Muscle of leg (tissue), 3 donors: ENCODE measurements at regions not wholly inside any gene's neighbourhood (a gene's known extent, or its start where the extent isn't known, plus 50 kb on each side); places are given as distances from the start of the nearest gene placed in this dataset.

Experiments
- DNase-seq: peaks from one replicate; pipeline ENCODE4 v3.0.0; 2013
- H3K27ac ChIP-seq: one replicate; pipeline ENCODE4 v1.5.1; 2013; ENCODE audit warnings: mild to moderate bottlenecking, low read length, control low read depth
- H3K27me3 ChIP-seq: one replicate; pipeline ENCODE4 v1.6.1; 2013; ENCODE audit warnings: low read length; ENCODE audit not compliant: control insufficient read depth, insufficient read depth
- H3K36me3 ChIP-seq: one replicate; pipeline ENCODE4 v1.6.1; 2013; ENCODE audit warnings: low read length; ENCODE audit not compliant: control insufficient read depth, insufficient read depth
- H3K4me1 ChIP-seq: one replicate; pipeline ENCODE4 v1.6.1; 2013; ENCODE audit warnings: low read length; ENCODE audit not compliant: control insufficient read depth, insufficient read depth
- H3K4me3 ChIP-seq: one replicate; pipeline ENCODE4 v1.5.1; 2013; ENCODE audit warnings: low read length, control low read depth
- H3K9me3 ChIP-seq: replicated peaks from 2 replicates; pipeline ENCODE4 v1.6.1; 2013; ENCODE audit warnings: low read depth, low read length; ENCODE audit not compliant: control insufficient read depth
- WGBS: methylation state at CpG from one replicate; pipeline ENCODE4 v1.1.5; 2013; ENCODE audit warnings: missing lambda C conversion rate; ENCODE audit not compliant: insufficient coverage; 5-methylcytosine and 5-hydroxymethylcytosine counted together

- Histone ChIP-seq H3K36me3 (no peaks in the 10 kb centered on the region), H3K27me3 (no peaks in the 10 kb centered on the region), H3K27ac (no peak overlapping the region), H3K9me3 (no peaks in the 10 kb centered on the region), H3K4me1 (no peaks in the 10 kb centered on the region), H3K4me3 (no peak overlapping the region)
- peak; percentile 29 for DNase-seq
These were observed 92.1 kb upstream of the GPR149 start for GRCh38 chr3:154522036-154522602.

- no CpG with 5 or more reads among the region's 2 CpGs for WGBS
- Histone ChIP-seq H3K27me3 (no peaks in the 10 kb centered on the region), H3K9me3 (no peaks in the 10 kb centered on the region), H3K36me3 (no peaks in the 10 kb centered on the region), H3K4me3 (no peak overlapping the region), H3K27ac (no peak overlapping the region), H3K4me1 (no peaks in the 10 kb centered on the region)
- no peak for DNase-seq
These were observed 87.4 kb upstream of the GPR149 start for GRCh38 chr3:154517404-154517803.

GRCh38 chr3:154515921-154516320 lies 85.9 kb upstream of the GPR149 start:
- WGBS, result no CpG with 5 or more reads among the region's 1 CpG
- Histone ChIP-seq H3K9me3 (peaks cover 2% of the 10 kb centered on the region), H3K4me1 (no peaks in the 10 kb centered on the region), H3K27ac (no peak overlapping the region), H3K36me3 (no peaks in the 10 kb centered on the region), H3K27me3 (no peaks in the 10 kb centered on the region), H3K4me3 (no peak overlapping the region)
- no peak for DNase-seq

- no peak for DNase-seq
- no peak overlapping the region for H3K4me3 ChIP-seq
- no CpG with 5 or more reads among the region's 2 CpGs for WGBS
These were observed 80.8 kb upstream of the GPR149 start for GRCh38 chr3:154510780-154511179.

GRCh38 chr3:154507727-154508126 lies 77.7 kb upstream of the GPR149 start:
- Histone ChIP-seq H3K36me3 (no peaks in the 10 kb centered on the region), H3K9me3 (peaks cover 4% of the 10 kb centered on the region), H3K4me1 (no peaks in the 10 kb centered on the region), H3K4me3 (no peak overlapping the region), H3K27me3 (no peaks in the 10 kb centered on the region), H3K27ac (no peak overlapping the region)
- WGBS, result no CpG with 5 or more reads among the region's 2 CpGs
- DNase-seq, result no peak

More at GRCh38 chr3:154510780-154511179, 80.8 kb upstream of the GPR149 start:
- H3K27me3 ChIP-seq, result no peaks in the 10 kb centered on the region
- H3K4me1 ChIP-seq, result no peaks in the 10 kb centered on the region
- H3K36me3 ChIP-seq, result no peaks in the 10 kb centered on the region
- no peak overlapping the region for H3K27ac ChIP-seq
- H3K9me3 ChIP-seq, result peaks cover 4% of the 10 kb centered on the region

- WGBS, result no CpG with 5 or more reads among the region's 2 CpGs
- Histone ChIP-seq H3K4me1 (no peaks in the 10 kb centered on the region), H3K36me3 (no peaks in the 10 kb centered on the region), H3K4me3 (no peak overlapping the region), H3K9me3 (no peaks in the 10 kb centered on the region), H3K27me3 (no peaks in the 10 kb centered on the region), H3K27ac (no peak overlapping the region)
- DNase-seq, result no peak
These were observed 67.0 kb upstream of the GPR149 start for GRCh38 chr3:154496978-154497377.

GRCh38 chr3:154496540-154496939 lies 66.5 kb upstream of the GPR149 start:
- Histone ChIP-seq H3K27me3 (no peaks in the 10 kb centered on the region), H3K9me3 (no peaks in the 10 kb centered on the region), H3K27ac (no peak overlapping the region), H3K4me3 (no peak overlapping the region), H3K4me1 (no peaks in the 10 kb centered on the region), H3K36me3 (no peaks in the 10 kb centered on the region)
- whole genome bisulfite sequencing, result no CpG with 5 or more reads among the region's 2 CpGs
- no peak for DNase-seq

GRCh38 chr3:154486949-154487348 lies 57.0 kb upstream of the GPR149 start:
- Histone ChIP-seq H3K9me3 (no peaks in the 10 kb centered on the region), H3K36me3 (no peaks in the 10 kb centered on the region), H3K4me3 (no peak overlapping the region), H3K27me3 (no peaks in the 10 kb centered on the region), H3K4me1 (no peaks in the 10 kb centered on the region), H3K27ac (no peak overlapping the region)
- 69% methylated on average over 6 of the region's 9 CpGs for WGBS
- DNase-seq, result no peak

GRCh38 chr3:154482507-154482906 lies 52.5 kb upstream of the GPR149 start:
- DNase-seq, result no peak
- no peaks in the 10 kb centered on the region for H3K9me3 ChIP-seq
- no peaks in the 10 kb centered on the region for H3K36me3 ChIP-seq
- H3K4me1 ChIP-seq, result no peaks in the 10 kb centered on the region
- no CpG with 5 or more reads among the region's 3 CpGs for WGBS
- H3K27ac ChIP-seq, result no peak overlapping the region
- H3K27me3 ChIP-seq, result no peaks in the 10 kb centered on the region
- H3K4me3 ChIP-seq, result no peak overlapping the region

- DNase-seq, result no peak
- H3K36me3 ChIP-seq, result no peaks in the 10 kb centered on the region
- WGBS, result no CpG with 5 or more reads among the region's 4 CpGs
- no peaks in the 10 kb centered on the region for H3K27me3 ChIP-seq
- H3K4me1 ChIP-seq, result no peaks in the 10 kb centered on the region
- H3K9me3 ChIP-seq, result no peaks in the 10 kb centered on the region
- H3K27ac ChIP-seq, result no peak overlapping the region
- no peak overlapping the region for H3K4me3 ChIP-seq
These were observed 50.0 kb upstream of the GPR149 start for GRCh38 chr3:154480033-154480432.
